SK-N-SH (cell line): ENCODE measurements at regions not wholly inside any gene's neighbourhood (a gene's known extent, or its start where the extent isn't known, plus 50 kb on each side); places are given as distances from the start of the nearest gene placed in this dataset.

Experiments used
- CHD2 ChIP-seq: fragments of 150-350 bp; IDR thresholded peaks from 2 replicates; pipeline ENCODE4 v1.6.1; 2018; ENCODE audit warnings: low read length; ENCODE audit not compliant: partially characterized antibody
- CTCF ChIP-seq: fragments of 200-600 bp; sonication (generic); IDR thresholded peaks from 2 replicates; pipeline ENCODE4 v1.6.1; 2017; ENCODE audit warnings: antibody characterized with exemption, mild to moderate bottlenecking, moderate library complexity
- POLR2AphosphoS5 ChIP-seq: IDR thresholded peaks from 2 replicates; pipeline ENCODE4 v1.6.1; 2012; ENCODE audit warnings: low read depth, low read length
- REST ChIP-seq: IDR thresholded peaks from 2 replicates; pipeline ENCODE4 v1.6.1; 2012; ENCODE audit warnings: mild to moderate bottlenecking, low read depth, low read length, moderate library complexity
- RXRA ChIP-seq: IDR thresholded peaks from 2 replicates; pipeline ENCODE4 v1.4.0; 2012; ENCODE audit warnings: low read depth, mild to moderate bottlenecking, borderline replicate concordance
- SMC3 ChIP-seq: IDR thresholded peaks from 2 replicates; pipeline ENCODE4 v1.6.1; 2012; ENCODE audit warnings: low read depth, low read length, improper control_type of control experiment
- YY1 ChIP-seq: IDR thresholded peaks from 2 replicates; pipeline ENCODE4 v1.4.0; 2012; ENCODE audit warnings: low read depth, mild to moderate bottlenecking

DNA sequence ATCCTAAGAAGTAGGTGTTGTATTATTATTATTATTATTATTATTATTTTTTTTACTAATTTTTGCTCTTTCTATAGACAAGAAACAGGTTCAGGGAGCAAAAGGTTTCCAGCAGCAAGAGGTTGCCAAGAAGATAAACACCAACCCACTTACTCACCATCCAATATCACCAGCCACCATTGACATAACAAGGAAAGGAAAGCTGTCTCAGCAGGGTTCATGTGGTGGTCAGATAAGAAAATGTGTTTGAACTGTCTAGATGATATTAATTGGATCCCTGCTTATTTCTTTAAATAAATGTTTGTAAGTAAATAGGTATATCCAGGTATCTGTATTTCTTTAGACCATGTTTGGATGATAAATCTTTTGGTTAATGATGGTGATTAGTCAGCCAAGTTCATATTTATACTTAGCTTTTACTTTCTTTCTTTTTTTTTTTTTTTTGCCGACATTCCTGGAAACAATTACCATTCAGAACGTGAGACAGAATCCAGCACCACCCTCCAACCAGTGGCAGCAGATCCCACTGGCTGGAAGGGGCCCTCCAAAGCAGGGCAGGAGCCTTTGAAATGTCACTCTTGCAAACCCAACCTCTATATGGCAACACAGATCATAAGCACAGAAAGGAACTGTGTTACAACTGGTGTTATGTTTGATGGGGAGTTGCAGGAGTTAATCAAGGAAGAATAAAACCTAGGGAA, 139.2 kb upstream of the ECI2 start:
- TF ChIP-seq YY1 (no peak), CTCF (no peak), POLR2AphosphoS5 (no peak), CHD2 (no peak), REST (no peak), RXRA (no peak), SMC3 (no peak)
